ENCODE measurements at regions not wholly inside any gene's neighbourhood (a gene's known extent, or its start where the extent isn't known, plus 50 kb on each side); places are given as distances from the start of the nearest gene placed in this dataset.
"Not testable (repeated sequence)": the region's sequence is repeated elsewhere in the genome, so short reads cannot be mapped to it uniquely, and the experiment has no call there.

DNA sequence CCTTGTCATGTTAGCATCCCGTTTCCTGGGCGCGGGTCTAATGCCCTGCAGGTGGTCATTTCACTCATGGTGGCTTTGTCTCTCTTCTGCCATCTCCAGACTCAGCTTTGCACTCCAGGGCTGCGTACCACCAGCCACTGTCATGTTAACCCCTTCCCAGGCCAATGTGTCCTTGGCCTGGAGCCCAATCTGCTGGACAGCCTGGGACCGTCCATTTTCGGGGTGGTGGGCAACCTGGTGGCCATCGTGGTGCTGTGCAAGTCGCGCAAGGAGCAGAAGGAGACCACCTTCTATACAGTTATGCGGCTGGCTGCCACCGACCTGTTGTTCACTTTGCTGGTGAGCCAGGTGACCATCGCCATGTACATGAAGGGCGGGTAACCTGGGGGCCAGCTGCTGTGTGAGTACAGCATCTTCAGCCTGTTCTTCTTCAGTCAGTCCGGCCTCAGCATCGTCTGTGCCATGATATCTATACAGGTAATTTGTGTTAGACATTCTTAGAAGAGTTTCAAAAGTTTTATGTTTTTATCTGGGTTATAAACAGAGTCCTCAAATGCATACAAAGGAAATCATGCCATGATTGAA, 1654.0 kb downstream of the SPATA31A7 start:
- WGBS (ENCODE audit: low lambda C conversion rate) = 26% methylated on average over 6 of the region's 15 CpGs
- ATAC-seq = peak; percentile 65

DNA sequence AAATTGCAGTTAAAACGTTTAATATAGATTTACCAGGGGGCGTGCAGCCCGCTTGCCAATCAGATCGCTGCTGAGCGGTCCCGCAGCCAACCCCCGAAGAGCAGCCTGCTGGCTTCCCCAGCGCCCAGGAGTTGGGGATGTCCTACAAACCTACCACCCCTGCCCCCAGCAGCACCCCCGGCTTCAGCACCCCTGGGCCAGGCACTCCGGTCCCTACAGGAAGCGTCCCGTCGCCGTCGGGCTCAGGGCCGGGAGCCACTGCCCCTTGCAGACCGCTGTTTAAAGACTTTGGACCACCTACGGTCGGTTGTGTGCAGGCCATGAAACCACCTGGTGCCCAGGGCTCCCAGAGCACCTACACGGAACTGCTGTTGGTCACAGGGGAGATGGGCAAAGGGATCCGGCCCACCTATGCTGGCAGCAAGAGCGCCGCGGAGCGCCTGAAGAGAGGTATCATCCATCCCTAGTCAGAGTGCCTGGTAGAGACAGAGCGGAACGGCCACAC, 1654.9 kb downstream of the SPATA31A7 start:
- H3K79me2 ChIP-seq (ENCODE audit: insufficient read depth, low read length); H3K9ac ChIP-seq (ENCODE audit: insufficient read depth, low read depth, low read length); BruUV-seq (replicated peaks); H3K27me3 ChIP-seq (ENCODE audit: control insufficient read depth in 1 of 2, insufficient read depth in 2 of 2, low read length in 2 of 2); POLR2A ChIA-PET; H3K9me3 ChIP-seq (ENCODE audit: low read length); H3K4me1 ChIP-seq (ENCODE audit: insufficient read depth, low read length); H4K20me1 ChIP-seq (ENCODE audit: insufficient read depth, low read length); DNase-seq (ENCODE audit: low spot score); H2AFZ ChIP-seq (ENCODE audit: low read length); intact Hi-C loops (cut with micrococcal nuclease; ENCODE audit: unreplicated experiment); FAIRE-seq; CTCF ChIA-PET (ENCODE audit: low intra/inter-chr PET ratio, low total read pairs); H3K36me3 ChIP-seq (replicated peaks in 1 of 2; ENCODE audit: control insufficient read depth in 1 of 2, insufficient read depth in 2 of 2, low read length in 2 of 2); H3K4me3 ChIP-seq (replicated peaks in 1 of 3; ENCODE audit: insufficient read depth in 1 of 3, low read depth in 2 of 3, low read length in 3 of 3); H3K27ac ChIP-seq (ENCODE audit: extremely low read length, insufficient read depth, low read length); H3K4me2 ChIP-seq (ENCODE audit: low read depth, low read length); in situ Hi-C loops (cut with HindIII; ENCODE audit: extremely low pct_ligation_motif_present, low pct_unique_long_range_greater_than_20kb): not testable (repeated sequence)
- 54% methylated on average over 24 of the region's 27 CpGs for WGBS (ENCODE audit: low lambda C conversion rate)
- ATAC-seq = peak; percentile 63

More for the DNA sequence above, 1654.0 kb downstream of the SPATA31A7 start:
- H3K4me3 ChIP-seq (replicated peaks in 1 of 3; ENCODE audit: insufficient read depth in 1 of 3, low read depth in 2 of 3, low read length in 3 of 3); intact Hi-C loops (cut with micrococcal nuclease; ENCODE audit: unreplicated experiment); H3K27me3 ChIP-seq (ENCODE audit: control insufficient read depth in 1 of 2, insufficient read depth in 2 of 2, low read length in 2 of 2); H3K4me1 ChIP-seq (ENCODE audit: insufficient read depth, low read length); H3K4me2 ChIP-seq (ENCODE audit: low read depth, low read length); POLR2A ChIA-PET; H3K36me3 ChIP-seq (replicated peaks in 1 of 2; ENCODE audit: control insufficient read depth in 1 of 2, insufficient read depth in 2 of 2, low read length in 2 of 2); DNase-seq (ENCODE audit: low spot score); H3K9me3 ChIP-seq (ENCODE audit: low read length); CTCF ChIA-PET (ENCODE audit: low intra/inter-chr PET ratio, low total read pairs); H3K79me2 ChIP-seq (ENCODE audit: insufficient read depth, low read length); H3K9ac ChIP-seq (ENCODE audit: insufficient read depth, low read depth, low read length); H4K20me1 ChIP-seq (ENCODE audit: insufficient read depth, low read length); in situ Hi-C loops (cut with HindIII; ENCODE audit: extremely low pct_ligation_motif_present, low pct_unique_long_range_greater_than_20kb); H2AFZ ChIP-seq (ENCODE audit: low read length); BruUV-seq (replicated peaks); H3K27ac ChIP-seq (ENCODE audit: extremely low read length, insufficient read depth, low read length); FAIRE-seq: not testable (repeated sequence)

DNA sequence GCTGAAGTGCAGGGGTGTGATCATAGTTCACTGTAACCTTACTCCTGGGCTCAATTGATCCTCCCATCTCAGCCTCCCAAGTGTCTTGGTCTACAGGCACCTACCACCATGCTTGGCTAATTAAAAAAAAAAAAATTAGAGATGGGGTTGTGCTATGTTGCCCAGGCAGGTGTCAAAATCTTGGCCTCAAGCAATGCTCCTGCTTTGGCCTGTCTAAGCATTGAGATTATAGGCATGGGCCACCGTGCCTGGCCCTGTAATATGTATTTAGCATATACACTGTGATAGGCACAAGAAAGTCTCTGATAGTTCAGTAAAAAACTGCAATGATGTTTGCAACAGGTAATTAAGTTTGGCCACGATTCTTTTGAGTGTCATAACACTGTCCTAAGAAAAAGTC, 1658.4 kb downstream of the SPATA31A7 start:
- H3K4me3 ChIP-seq (replicated peaks in 1 of 3; ENCODE audit: insufficient read depth in 1 of 3, low read depth in 2 of 3, low read length in 3 of 3); H3K9me3 ChIP-seq (ENCODE audit: low read length); CTCF ChIA-PET (ENCODE audit: low intra/inter-chr PET ratio, low total read pairs); H3K79me2 ChIP-seq (ENCODE audit: insufficient read depth, low read length); intact Hi-C loops (cut with micrococcal nuclease; ENCODE audit: unreplicated experiment); in situ Hi-C loops (cut with HindIII; ENCODE audit: extremely low pct_ligation_motif_present, low pct_unique_long_range_greater_than_20kb); H4K20me1 ChIP-seq (ENCODE audit: insufficient read depth, low read length); BruUV-seq (replicated peaks); H3K4me1 ChIP-seq (ENCODE audit: insufficient read depth, low read length); H3K27me3 ChIP-seq (ENCODE audit: control insufficient read depth in 1 of 2, insufficient read depth in 2 of 2, low read length in 2 of 2); ATAC-seq; H3K36me3 ChIP-seq (replicated peaks in 1 of 2; ENCODE audit: control insufficient read depth in 1 of 2, insufficient read depth in 2 of 2, low read length in 2 of 2); H3K9ac ChIP-seq (ENCODE audit: insufficient read depth, low read depth, low read length); POLR2A ChIA-PET; DNase-seq (ENCODE audit: low spot score); H2AFZ ChIP-seq (ENCODE audit: low read length); H3K4me2 ChIP-seq (ENCODE audit: low read depth, low read length); H3K27ac ChIP-seq (ENCODE audit: extremely low read length, insufficient read depth, low read length); FAIRE-seq: not testable (repeated sequence)
- 0% methylated on average over 2 of the region's 2 CpGs for WGBS (ENCODE audit: low lambda C conversion rate)

DNA sequence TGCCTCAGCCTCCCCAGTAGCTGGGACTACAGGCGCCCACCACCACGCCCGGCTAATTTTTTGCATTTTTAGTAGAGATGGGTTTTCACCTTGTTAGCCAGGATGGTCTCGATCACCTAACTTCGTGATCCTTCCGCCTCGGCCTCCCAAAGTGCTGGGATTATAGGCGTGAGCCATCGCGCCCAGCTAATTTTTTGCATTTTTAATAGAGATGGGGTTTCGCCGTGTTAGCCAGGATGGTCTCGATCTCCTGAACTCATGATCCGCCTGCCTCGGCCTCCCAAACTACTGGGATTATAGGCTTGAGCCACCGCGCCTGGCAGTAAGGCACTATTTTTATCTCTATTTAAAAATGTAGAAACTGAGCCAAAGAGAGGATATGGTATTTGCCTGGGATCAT, 1660.2 kb downstream of the SPATA31A7 start:
- CTCF ChIA-PET (ENCODE audit: low intra/inter-chr PET ratio, low total read pairs); H4K20me1 ChIP-seq (ENCODE audit: insufficient read depth, low read length); BruUV-seq (replicated peaks); H3K36me3 ChIP-seq (replicated peaks in 1 of 2; ENCODE audit: control insufficient read depth in 1 of 2, insufficient read depth in 2 of 2, low read length in 2 of 2); H3K9me3 ChIP-seq (ENCODE audit: low read length); H2AFZ ChIP-seq (ENCODE audit: low read length); in situ Hi-C loops (cut with HindIII; ENCODE audit: extremely low pct_ligation_motif_present, low pct_unique_long_range_greater_than_20kb); ATAC-seq; H3K9ac ChIP-seq (ENCODE audit: insufficient read depth, low read depth, low read length); POLR2A ChIA-PET; intact Hi-C loops (cut with micrococcal nuclease; ENCODE audit: unreplicated experiment); FAIRE-seq; DNase-seq (ENCODE audit: low spot score); H3K27ac ChIP-seq (ENCODE audit: extremely low read length, insufficient read depth, low read length); H3K27me3 ChIP-seq (ENCODE audit: control insufficient read depth in 1 of 2, insufficient read depth in 2 of 2, low read length in 2 of 2); H3K4me1 ChIP-seq (ENCODE audit: insufficient read depth, low read length); H3K4me2 ChIP-seq (ENCODE audit: low read depth, low read length); H3K79me2 ChIP-seq (ENCODE audit: insufficient read depth, low read length); H3K4me3 ChIP-seq (replicated peaks in 1 of 3; ENCODE audit: insufficient read depth in 1 of 3, low read depth in 2 of 3, low read length in 3 of 3): not testable (repeated sequence)
- 63% methylated on average over 17 of the region's 17 CpGs for WGBS (ENCODE audit: low lambda C conversion rate)

Data from HepG2 (cell line).